ENCODE measurements at regions not wholly inside any gene's neighbourhood (a gene's known extent, or its start where the extent isn't known, plus 50 kb on each side); places are given as distances from the start of the nearest gene placed in this dataset.

DNA sequence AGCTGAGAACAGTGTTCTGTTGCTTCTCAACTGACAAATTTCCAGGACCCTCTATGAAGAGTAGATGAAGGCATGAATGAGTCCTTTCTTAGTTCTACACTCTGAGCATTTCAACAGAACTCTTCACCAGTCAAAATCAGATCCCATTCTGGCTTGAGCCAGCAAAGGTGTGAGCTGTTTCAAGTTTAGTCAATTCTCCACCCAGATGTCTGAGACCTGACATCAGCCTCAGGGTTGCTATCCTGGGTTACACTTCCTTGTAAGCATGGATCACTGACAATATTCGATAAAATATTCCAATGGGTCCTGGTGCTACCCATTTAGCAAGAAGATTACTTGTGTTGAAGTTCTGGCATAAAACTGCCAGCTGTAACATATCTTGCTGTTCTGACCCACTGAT lies 97.6 kb upstream of the PPP2R3A start:
- DNase-seq (ENCODE audit: low read depth): no peak

GRCh38 chr3:135868801-135869200 lies 96.7 kb upstream of the PPP2R3A start:
- no peak for DNase-seq (ENCODE audit: low read depth)

GRCh38 chr3:135869439-135870105 lies 96.0 kb upstream of the PPP2R3A start:
- DNase-seq (ENCODE audit: low read depth): peak; percentile 50

- peak; percentile 23 for DNase-seq (ENCODE audit: low read depth)
These were observed 94.2 kb upstream of the PPP2R3A start for GRCh38 chr3:135871311-135871710.

GRCh38 chr3:135874035-135874434 lies 91.5 kb upstream of the PPP2R3A start:
- DNase-seq (ENCODE audit: low read depth): no peak

DNA sequence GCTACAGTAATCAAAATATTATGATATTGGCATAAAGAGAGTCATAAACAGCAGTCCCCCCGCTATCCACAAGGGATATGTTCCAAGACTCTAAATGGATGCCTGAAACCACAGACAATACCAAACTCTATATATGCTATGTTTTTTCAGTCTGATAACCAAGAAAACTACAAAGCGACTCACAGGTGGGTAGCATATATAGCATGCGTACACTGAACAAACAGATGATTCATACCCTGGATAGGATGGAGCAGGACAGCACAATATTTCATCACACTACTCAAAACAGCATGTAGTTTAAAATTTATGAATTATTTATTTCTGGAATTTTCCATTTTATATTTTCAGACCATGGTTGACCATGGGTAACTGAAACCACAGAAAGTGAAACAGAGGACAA lies 87.0 kb upstream of the PPP2R3A start:
- no peak for DNase-seq (ENCODE audit: low read depth)

GRCh38 chr3:135885885-135886284 lies 79.6 kb upstream of the PPP2R3A start:
- no peak for DNase-seq (ENCODE audit: low read depth)

DNA sequence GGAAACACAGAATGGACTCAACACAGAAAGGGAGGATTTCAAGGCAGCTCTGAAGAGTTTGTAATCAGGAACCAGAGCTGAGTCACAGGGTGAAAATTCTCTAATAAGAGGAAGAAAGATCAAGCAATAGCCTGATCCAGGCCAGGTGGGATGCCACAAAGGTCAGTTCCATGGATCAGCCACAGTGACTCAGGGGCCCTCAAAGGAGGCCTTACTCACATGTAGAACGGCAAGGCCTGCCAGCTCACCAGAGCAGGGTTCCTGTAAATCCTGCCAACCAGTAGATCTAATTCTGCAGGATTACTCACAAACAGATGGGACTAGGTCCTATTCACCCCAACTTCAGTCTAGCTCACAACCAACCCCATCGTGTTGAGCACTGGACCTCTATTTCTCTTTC lies 78.3 kb upstream of the PPP2R3A start:
- DNase-seq (ENCODE audit: low read depth): peak; percentile 25

- no peak for DNase-seq (ENCODE audit: low read depth)
These were observed 76.1 kb upstream of the PPP2R3A start for GRCh38 chr3:135889443-135889842.

DNA sequence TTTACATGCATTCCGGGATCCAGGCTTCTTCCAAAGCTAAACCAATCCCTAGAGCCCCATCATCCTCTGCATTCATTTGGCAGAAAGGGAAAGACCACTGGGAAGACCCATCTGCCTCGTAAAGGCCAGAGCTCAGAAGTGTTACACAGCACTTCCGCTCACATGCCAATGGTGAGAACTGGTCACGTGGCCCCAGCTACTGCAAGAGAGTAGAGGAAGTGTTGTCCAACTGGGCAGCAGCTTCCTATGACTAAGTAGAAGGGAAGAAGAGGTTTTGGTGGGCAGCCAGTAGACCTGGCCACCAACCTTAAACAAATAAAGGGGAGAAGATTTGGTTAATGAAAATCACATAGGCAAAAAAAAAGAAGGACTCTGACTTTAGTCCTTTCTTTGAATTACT lies 74.4 kb upstream of the PPP2R3A start:
- DNase-seq (ENCODE audit: low read depth): peak; percentile 16

DNA sequence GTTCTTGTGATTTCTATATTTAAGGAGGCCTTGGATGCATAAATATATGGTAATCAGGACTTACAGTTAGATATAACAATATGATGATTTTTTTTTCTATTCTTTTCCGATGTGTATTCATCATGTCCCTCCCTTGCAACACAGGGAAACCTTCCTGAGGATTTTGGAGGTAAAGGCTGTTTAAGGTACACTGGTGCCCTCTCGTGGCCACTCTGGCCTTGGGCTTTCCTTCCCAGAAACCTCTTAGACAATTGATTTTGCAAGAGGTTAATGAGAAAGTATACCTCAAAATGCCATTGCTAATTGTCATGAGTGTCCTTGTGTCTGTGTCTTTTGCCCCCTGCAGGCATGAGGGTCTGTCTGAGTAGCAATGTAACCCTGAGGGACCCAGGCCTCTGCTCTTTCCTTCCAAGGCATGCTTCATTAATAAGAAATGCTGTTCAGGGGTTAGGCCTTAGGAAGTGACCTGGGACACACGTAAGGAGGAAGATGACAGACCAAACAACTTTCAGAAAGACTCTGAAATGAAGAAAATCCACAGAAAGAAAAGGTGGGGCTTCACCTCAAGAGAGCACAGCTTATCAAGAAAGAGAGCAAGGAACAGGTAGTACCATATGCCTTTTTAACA lies 70.3 kb upstream of the PPP2R3A start:
- peak; percentile 78 for DNase-seq (ENCODE audit: low read depth)

DNA sequence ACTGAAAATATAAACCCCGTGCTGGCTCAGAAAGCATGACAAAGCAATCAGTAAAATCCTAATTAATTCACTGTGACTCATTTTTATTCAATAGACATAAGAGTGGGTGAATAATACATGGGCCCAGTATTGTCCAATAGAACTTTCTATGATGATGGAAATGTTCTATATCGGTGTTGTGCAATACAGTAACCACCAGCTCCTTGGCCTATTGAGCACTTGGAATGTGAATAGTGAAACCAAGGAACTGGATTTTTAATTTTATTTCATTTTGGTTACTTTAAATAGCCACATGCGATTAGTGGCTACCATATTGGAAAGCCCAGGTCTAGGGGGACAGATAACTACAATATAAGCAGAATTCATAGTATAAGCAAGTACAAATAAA lies 69.8 kb upstream of the PPP2R3A start:
- peak; percentile 18 for DNase-seq (ENCODE audit: low read depth)

DNA sequence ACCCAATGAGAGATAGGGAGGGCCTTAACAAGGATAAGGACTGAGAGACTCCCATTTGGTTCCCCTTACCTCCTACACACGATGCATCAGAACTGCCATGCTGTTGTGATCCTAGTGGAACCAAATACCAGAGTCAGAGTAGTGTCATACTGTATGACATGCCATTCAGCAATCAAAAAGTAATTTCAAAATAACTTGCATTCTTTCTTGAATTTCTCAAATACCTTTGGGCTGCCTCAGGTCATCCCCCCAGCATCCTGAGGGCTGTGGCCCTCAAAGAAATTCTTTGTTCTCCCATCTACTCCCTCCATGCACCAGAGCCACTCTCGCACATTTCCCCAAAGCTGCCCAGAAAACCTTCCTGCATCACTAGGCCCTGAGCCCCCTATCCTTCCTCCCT lies 68.9 kb upstream of the PPP2R3A start:
- peak; percentile 70 for DNase-seq (ENCODE audit: low read depth)

DNA sequence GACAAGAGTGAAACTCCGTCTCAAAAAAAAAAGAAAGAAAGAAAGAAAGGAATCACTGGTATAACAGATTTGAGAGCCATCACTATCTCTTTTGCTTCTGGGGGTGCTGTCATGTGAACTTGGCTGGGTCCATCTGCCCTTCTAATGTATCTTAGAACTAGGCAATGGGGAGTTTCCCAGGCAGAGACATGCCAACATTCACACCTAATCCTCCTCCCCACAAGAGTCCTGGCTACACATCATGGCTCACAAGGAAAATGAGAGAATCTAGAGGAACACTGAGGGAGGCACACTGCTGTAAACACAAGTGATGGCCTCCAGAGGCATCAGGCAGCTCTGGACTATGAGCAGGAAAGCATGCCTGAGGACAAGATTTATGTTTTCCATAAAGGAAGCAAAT lies 67.8 kb upstream of the PPP2R3A start:
- DNase-seq (ENCODE audit: low read depth): no peak

GRCh38 chr3:135898774-135899173 lies 66.8 kb upstream of the PPP2R3A start:
- DNase-seq (ENCODE audit: low read depth): no peak

- DNase-seq (ENCODE audit: low read depth): peak; percentile 48
These were observed 60.3 kb upstream of the PPP2R3A start for GRCh38 chr3:135905058-135905724.

- DNase-seq (ENCODE audit: low read depth): no peak
These were observed 57.9 kb upstream of the PPP2R3A start for GRCh38 chr3:135907422-135908165.

- DNase-seq (ENCODE audit: low read depth): peak; percentile 64
These were observed 57.3 kb upstream of the PPP2R3A start for GRCh38 chr3:135908225-135908624.

DNA sequence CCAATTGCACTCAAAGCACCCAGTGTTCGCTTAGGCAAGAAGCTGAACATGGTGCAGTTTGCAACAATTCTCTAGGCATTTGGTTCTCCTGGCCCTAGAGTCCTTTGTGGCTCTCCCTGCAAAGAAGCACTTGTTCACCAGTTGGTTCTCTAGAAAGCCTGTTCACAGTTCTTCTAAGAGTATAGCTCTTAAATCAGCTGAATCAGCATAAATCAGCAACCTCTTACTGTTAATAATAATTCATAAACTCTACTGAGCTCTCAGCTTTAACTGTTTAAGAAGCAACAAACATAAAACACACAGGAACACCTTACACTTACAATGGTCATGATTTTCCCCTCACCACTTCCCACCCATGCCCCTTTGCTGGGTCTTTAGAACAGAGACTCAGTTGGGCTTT lies 56.8 kb upstream of the PPP2R3A start:
- no peak for DNase-seq (ENCODE audit: low read depth)

DNA sequence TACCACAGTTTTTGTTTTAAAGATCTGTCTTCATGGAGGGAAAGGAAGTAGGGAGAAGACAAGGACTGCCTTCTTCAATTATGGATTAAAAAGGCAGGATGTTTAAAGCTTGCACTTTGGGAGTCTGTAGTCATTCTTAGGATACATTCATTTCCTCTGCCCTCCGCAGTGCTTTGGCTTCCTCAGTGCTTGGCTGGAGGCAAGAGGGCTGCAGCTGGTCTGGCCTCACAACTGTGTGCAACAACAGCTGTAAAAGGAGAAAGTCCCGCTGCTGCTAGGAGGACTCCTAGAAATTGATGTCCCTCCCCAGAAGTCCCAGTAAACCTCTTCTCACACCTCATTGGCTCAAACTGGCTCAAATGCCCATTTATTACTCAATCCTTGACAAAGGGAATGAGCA lies 54.4 kb upstream of the PPP2R3A start:
- peak; percentile 46 for DNase-seq (ENCODE audit: low read depth)

DNA sequence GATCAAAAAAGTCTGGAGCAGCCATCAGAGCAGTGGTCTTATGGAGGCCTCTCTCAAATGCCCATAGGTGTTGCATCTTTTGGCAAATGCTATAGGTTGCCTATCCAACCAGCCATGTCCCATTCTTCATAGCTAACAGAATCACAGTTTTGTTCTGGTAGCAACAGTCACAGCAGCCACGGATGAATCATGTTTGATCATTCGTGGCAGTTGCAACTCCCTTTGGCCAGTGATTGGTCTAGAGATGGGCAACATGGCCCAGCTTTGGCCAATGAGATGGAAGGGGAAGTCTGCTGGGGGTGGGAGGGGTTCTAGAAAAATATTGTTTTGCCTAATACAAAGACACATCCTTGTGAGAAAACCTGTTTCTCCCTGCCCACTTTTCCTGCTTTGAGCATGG lies 50.3 kb upstream of the PPP2R3A start:
- no peak for DNase-seq (ENCODE audit: low read depth)

Data from EH (cell line).